ENCODE measurements at regions not wholly inside any gene's neighbourhood (a gene's known extent, or its start where the extent isn't known, plus 50 kb on each side); places are given as distances from the start of the nearest gene placed in this dataset.

DNA sequence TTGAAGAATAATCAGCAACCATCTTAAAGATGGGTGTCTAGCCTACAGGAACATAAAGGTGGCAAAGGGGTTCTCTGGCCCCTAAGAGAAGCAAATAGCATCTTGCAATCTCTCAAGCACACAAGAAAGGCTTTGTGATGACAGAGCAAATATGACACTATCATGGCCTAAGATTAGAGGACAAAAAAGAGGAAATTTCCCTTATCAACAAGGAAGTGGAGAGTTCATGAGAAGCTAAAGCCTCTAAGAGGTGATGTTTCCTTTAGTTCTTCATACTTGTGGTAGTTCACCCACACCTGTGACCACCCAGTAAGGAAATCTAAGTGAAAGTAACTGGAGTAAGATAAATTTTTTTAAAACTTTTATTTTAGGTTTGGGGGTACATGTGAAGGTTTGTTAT, 88.4 kb downstream of the OLIG3 start:
- H3K27me3 ChIP-seq (replicated peaks) = no peaks in the 10 kb centered on the region
- no peak overlapping the region for H3K27ac ChIP-seq
- no peak overlapping the region for H3K4me3 ChIP-seq (ENCODE audit: low read depth, low read length)
- H3K36me3 ChIP-seq (replicated peaks) = no peaks in the 10 kb centered on the region
- in situ Hi-C loops (cut with HindIII; ENCODE audit: low pct_ligation_motif_present, low sequenced_read_pairs) = no loop called here
- TF ChIP-seq, protein P1, sequence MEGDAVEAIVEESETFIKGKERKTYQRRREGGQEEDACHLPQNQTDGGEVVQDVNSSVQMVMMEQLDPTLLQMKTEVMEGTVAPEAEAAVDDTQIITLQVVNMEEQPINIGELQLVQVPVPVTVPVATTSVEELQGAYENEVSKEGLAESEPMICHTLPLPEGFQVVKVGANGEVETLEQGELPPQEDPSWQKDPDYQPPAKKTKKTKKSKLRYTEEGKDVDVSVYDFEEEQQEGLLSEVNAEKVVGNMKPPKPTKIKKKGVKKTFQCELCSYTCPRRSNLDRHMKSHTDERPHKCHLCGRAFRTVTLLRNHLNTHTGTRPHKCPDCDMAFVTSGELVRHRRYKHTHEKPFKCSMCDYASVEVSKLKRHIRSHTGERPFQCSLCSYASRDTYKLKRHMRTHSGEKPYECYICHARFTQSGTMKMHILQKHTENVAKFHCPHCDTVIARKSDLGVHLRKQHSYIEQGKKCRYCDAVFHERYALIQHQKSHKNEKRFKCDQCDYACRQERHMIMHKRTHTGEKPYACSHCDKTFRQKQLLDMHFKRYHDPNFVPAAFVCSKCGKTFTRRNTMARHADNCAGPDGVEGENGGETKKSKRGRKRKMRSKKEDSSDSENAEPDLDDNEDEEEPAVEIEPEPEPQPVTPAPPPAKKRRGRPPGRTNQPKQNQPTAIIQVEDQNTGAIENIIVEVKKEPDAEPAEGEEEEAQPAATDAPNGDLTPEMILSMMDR (IDR thresholded peaks at IDR 0.05; ENCODE audit: low read depth, low read length, missing control alignments) = no peak
- no peak for DNase-seq

DNA sequence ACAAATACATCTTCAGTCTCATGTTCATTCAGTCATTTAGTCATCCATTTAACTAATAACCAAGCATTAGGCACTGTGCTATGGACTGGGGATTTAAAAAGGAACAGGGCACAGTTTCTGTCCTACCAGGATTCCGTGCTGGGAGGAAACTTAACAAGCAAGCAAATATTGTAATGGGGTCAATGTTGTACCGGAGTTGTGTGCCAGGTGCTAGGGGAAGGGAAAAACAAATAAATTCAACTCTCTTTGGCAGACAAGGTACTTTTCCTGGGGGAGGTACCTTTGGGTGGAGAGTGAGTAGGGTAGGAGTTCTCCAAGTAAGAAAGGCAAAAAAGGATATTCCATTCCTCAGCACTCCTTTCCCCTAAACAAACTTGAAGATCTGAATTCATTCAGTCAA, 90.3 kb downstream of the OLIG3 start:
- H3K27me3 ChIP-seq (replicated peaks) = no peaks in the 10 kb centered on the region
- TF ChIP-seq, protein P1 (IDR thresholded peaks at IDR 0.05; ENCODE audit: low read depth, low read length, missing control alignments) = no peak
- no peaks in the 10 kb centered on the region for H3K36me3 ChIP-seq (replicated peaks)
- DNase-seq = no peak
- H3K4me3 ChIP-seq (ENCODE audit: low read depth, low read length) = no peak overlapping the region
- in situ Hi-C loops (cut with HindIII; ENCODE audit: low pct_ligation_motif_present, low sequenced_read_pairs) = no loop called here
- no peak overlapping the region for H3K27ac ChIP-seq

DNA sequence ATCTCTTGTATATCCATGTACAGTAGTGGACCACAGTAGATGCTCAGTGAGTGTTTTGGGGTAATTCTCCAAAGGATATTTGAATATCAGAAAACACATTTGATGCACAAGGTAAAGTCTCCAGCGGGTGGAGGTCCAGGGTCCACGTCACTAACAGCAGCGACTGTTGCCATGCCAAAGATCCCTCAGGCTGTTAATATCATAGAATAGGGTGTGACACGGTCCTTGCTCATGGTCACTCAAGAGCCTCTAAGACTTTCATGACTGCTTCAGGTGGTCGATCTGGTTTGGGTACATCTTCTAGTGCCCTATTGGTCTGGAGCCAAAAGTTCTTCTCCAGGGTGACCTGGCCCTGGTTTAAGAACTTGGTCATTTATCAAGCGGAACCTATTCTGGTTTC, 90.8 kb downstream of the OLIG3 start:
- no peak overlapping the region for H3K27ac ChIP-seq
- no peak overlapping the region for H3K4me3 ChIP-seq (ENCODE audit: low read depth, low read length)
- no peak for DNase-seq
- no peaks in the 10 kb centered on the region for H3K36me3 ChIP-seq (replicated peaks)
- in situ Hi-C loops (cut with HindIII; ENCODE audit: low pct_ligation_motif_present, low sequenced_read_pairs) = no loop called here
- H3K27me3 ChIP-seq (replicated peaks) = no peaks in the 10 kb centered on the region
- TF ChIP-seq, protein P1 (IDR thresholded peaks at IDR 0.05; ENCODE audit: low read depth, low read length, missing control alignments) = no peak

DNA sequence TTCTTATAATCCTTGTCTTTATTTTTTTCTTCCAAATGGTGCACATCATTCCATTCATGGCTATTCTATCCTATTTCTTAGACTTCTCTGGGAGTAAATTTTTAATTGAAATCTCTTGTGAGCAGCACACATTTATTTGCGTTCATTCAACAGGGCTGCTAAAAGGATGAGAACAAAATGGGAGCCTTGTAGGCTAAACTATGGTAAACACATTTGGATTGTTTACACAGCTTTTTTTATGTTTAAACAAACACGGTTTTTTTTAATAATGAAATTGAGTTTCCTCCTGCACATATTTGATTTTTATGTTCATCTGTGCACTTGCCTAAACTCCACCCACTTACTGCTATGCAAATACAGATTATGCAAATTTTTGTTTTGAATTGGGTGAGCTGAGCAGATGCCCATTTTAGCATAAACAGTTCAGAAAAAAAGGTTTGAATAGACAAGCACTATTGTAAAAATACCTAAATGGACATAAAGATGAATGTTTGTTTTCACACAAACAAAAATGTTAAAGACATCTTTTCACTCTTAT, 92.0 kb downstream of the OLIG3 start:
- Histone ChIP-seq H3K36me3 (replicated peaks) (no peaks in the 10 kb centered on the region), H3K4me3 (ENCODE audit: low read depth, low read length) (no peak overlapping the region), H3K27ac (no peak overlapping the region), H3K27me3 (replicated peaks) (no peaks in the 10 kb centered on the region)
- no peak for DNase-seq
- in situ Hi-C loops (cut with HindIII; ENCODE audit: low pct_ligation_motif_present, low sequenced_read_pairs) = no loop called here
- TF ChIP-seq, protein P1 (IDR thresholded peaks at IDR 0.05; ENCODE audit: low read depth, low read length, missing control alignments) = no peak

DNA sequence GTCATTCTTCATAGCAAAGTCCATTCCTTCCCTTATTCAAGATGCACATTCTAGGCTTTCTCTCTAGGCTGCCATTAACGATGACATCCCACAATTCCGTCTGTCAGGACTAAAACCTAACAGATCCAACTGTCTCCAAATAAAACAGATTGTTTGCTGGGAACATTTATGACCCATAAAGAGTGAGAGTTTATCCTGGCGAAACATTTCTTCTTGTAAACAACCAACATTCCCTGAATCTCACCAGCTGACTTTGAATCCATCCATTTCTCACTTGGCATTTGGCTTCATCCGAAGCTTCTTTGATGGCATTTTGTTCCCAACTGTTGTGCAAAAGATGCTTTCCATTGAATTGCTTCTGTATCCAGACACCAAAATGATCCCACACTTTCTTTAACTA, 93.1 kb downstream of the OLIG3 start:
- Histone ChIP-seq H3K27ac (no peak overlapping the region), H3K4me3 (ENCODE audit: low read depth, low read length) (no peak overlapping the region), H3K27me3 (replicated peaks) (no peaks in the 10 kb centered on the region), H3K36me3 (replicated peaks) (no peaks in the 10 kb centered on the region)
- DNase-seq = no peak
- TF ChIP-seq, protein P1 (IDR thresholded peaks at IDR 0.05; ENCODE audit: low read depth, low read length, missing control alignments) = no peak
- in situ Hi-C loops (cut with HindIII; ENCODE audit: low pct_ligation_motif_present, low sequenced_read_pairs) = no loop called here

DNA sequence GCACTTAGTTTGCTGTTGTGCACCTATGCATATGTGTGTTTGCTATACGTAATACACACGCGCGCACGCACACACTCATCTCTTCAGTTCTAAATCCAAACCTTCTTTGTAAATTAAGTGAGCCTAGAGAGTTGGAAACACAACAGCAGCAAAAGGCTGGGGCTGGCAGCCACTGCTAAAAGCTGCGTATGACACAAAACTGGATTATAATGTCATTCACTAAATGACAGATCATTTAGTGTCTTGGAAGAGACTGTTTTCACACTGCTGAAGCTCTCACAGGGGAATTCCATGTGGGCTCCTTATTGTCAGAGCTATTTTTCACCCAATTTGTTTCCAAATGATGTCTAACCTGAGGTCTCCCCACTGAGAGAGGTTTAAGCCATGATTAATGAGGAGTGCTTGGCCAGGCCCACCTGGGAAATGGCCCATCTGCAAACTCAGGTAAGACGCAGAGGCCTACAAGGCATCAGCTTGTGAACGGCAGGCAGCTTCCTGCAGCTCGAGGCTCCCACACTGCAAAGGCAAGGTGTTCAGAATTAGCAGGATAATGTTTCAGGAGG, 94.2 kb downstream of the OLIG3 start:
- Histone ChIP-seq H3K27me3 (replicated peaks) (no peaks in the 10 kb centered on the region), H3K27ac (no peak overlapping the region), H3K36me3 (replicated peaks) (no peaks in the 10 kb centered on the region), H3K4me3 (ENCODE audit: low read depth, low read length) (no peak overlapping the region)
- TF ChIP-seq, protein P1 (IDR thresholded peaks at IDR 0.05; ENCODE audit: low read depth, low read length, missing control alignments) = no peak
- in situ Hi-C loops (cut with HindIII; ENCODE audit: low pct_ligation_motif_present, low sequenced_read_pairs) = no loop called here
- no peak for DNase-seq

All from brain microvascular endothelial cell (primary cell).